ENCODE measurements at regions not wholly inside any gene's neighbourhood (a gene's known extent, or its start where the extent isn't known, plus 50 kb on each side); places are given as distances from the start of the nearest gene placed in this dataset.

GRCh38 chr2:238525990-238526389 lies 99.3 kb downstream of the ASB1 start:
- Histone ChIP-seq H3K4me2 (0 out of 3 replicates have a peak overlapping the region, but pooled peaks have one; percentile 5), H3K4me1 (peaks cover 39% of the 10 kb centered on the region), H3K9me3 (peaks cover 7% of the 10 kb centered on the region; the same call in 2 of the 3 replicates), H3K27ac (peak overlapping the region in 1 of 2 experiments; percentile 65; a peak in 2 of 6 replicates), H3K4me3 (no peak overlapping the region)
- ATAC-seq (no peak), FAIRE-seq (no peak), DNase-seq (ENCODE audit: low read depth in 1 of 2, low spot score in 1 of 2) (no peak)
- TF ChIP-seq MYC (IDR thresholded peaks at IDR 0.05; ENCODE audit: borderline replicate concordance, low read length) (no peak), NPAS2 (CRISPR knock-in tag; IDR thresholded peaks at IDR 0.05; ENCODE audit: borderline replicate concordance) (no peak), TP53 (CRISPR knock-in tag; IDR thresholded peaks at IDR 0.05) (no peak), RFX5 (IDR thresholded peaks at IDR 0.05) (no peak), HOXA7 (CRISPR knock-in tag; IDR thresholded peaks at IDR 0.05) (no peak), EHMT2 (IDR thresholded peaks at IDR 0.05; ENCODE audit: low read depth) (no peak), TFCP2L1 (CRISPR knock-in tag; IDR thresholded peaks at IDR 0.05) (no peak), CEBPB (IDR thresholded peaks at IDR 0.05) (no peak), EP300 (IDR thresholded peaks at IDR 0.05) (no peak), CBX8 (IDR thresholded peaks at IDR 0.05) (no peak), REST (IDR thresholded peaks at IDR 0.05) (no peak), ESRRA (IDR thresholded peaks at IDR 0.05; ENCODE audit: borderline replicate concordance, low read length) (no peak), JUNB (IDR thresholded peaks at IDR 0.05) (no peak), BHLHE40 (IDR thresholded peaks at IDR 0.05; ENCODE audit: low read depth, low read length) (no peak), FOSB (CRISPR knock-in tag; IDR thresholded peaks at IDR 0.05) (no peak), PBX3 (IDR thresholded peaks at IDR 0.05) (no peak)
- CTCF ChIA-PET, result interaction anchor here (1.0 kb wide), 1 partner anchor 13 kb away, joined by 3 read pairs; no protein-coding TSS in a partner anchor
- WGBS (ENCODE audit: missing lambda C conversion rate), result 94% methylated on average over 7 of the region's 7 CpGs
- POLR2A ChIA-PET, result no interaction called here

GRCh38 chr2:238527565-238527964 lies 100.8 kb downstream of the ASB1 start:
- Histone ChIP-seq H3K27ac (peak overlapping the region; percentile 72 to 89), H3K9me3 (peaks cover 22% of the 10 kb centered on the region; the same call in 2 of the 3 replicates), H3K4me2 (peak overlapping the region; percentile 68; the same call in 2 of the 3 replicates), H3K4me1 (peaks cover 39% of the 10 kb centered on the region), H3K4me3 (no peak overlapping the region)
- DNase-seq (ENCODE audit: low read depth in 1 of 2, low spot score in 1 of 2), result peak in 1 of 2 experiments; percentile 64
- ChIA-PET POLR2A (no interaction called here), CTCF (interaction anchor here (0.8 to 2.9 kb wide), 4 partner anchors 9 to 257 kb away, joined by 3 to 21 read pairs (median 6); no protein-coding TSS in a partner anchor)
- TF ChIP-seq MAX (IDR thresholded peaks at IDR 0.05) (0 out of 2 replicates have a peak, but pooled peaks have one; percentile 9), EHMT2 (IDR thresholded peaks at IDR 0.05; ENCODE audit: low read depth) (no peak), EP300 (IDR thresholded peaks at IDR 0.05) (peak; percentile 26 to 40; a peak in 1 of 5 replicates), FOSL2 (IDR thresholded peaks at IDR 0.05) (no peak), FOSL2 (CRISPR knock-in tag; IDR thresholded peaks at IDR 0.05) (no peak), JUNB (IDR thresholded peaks at IDR 0.05) (peak; percentile 44; the same call in 1 of the 2 replicates), CHD2 (IDR thresholded peaks at IDR 0.05; ENCODE audit: low read length, partially characterized antibody) (no peak)
- FAIRE-seq, result no peak
- WGBS (ENCODE audit: missing lambda C conversion rate), result 63% methylated on average over 3 of the region's 3 CpGs
- peak; percentile 35 to 48; a peak in 4 of 6 replicates for ATAC-seq

Data from A549 (cell line).